ENCODE measurements at regions not wholly inside any gene's neighbourhood (a gene's known extent, or its start where the extent isn't known, plus 50 kb on each side); places are given as distances from the start of the nearest gene placed in this dataset.
A peak's percentile ranks its signal among the peaks of the same experiment; 100 is the strongest.

DNA sequence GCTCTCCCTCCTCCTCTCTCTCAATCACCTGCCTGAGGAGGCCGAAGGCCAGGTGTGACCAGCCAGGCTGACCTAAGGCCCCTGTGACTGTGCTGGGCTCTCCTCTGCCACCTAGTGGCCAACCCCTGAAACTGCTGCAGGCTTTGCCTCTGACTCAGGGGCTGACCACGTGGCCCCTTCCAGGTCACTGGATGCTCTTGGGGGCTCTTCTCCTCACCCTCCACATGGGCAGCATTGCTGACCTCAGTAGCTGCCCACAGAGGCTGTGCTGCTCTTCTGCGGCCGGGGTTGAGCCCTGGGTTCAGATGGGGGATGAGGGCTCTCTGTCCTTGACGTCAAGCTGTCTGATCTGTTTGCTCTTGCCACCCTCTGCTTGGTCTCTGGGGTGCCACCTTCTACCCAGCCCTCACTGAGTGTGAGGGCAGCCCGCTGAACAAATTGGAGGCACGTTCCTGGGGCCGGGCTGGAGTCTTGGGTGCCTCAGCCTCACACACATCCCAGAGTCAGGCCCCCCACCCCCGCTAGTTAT, 122.7 kb downstream of the TWIST2 start (continued):
- TF ChIP-seq RELA (CRISPR knock-in tag; IDR thresholded peaks at IDR 0.05) (no peak), ZNF768 (CRISPR knock-in tag; IDR thresholded peaks at IDR 0.05) (peak; percentile 53; the same call in 1 of the 2 replicates), GPN1 (CRISPR knock-in tag; IDR thresholded peaks at IDR 0.05; ENCODE audit: borderline replicate concordance) (no peak), MAFF (IDR thresholded peaks at IDR 0.05; ENCODE audit: low read depth, low read length) (no peak), ZBTB21 (CRISPR knock-in tag; IDR thresholded peaks at IDR 0.05) (no peak; the same call in 1 of the 2 replicates), RFXAP (CRISPR knock-in tag; IDR thresholded peaks at IDR 0.05; ENCODE audit: borderline replicate concordance) (no peak), ZNF431 (CRISPR knock-in tag; IDR thresholded peaks at IDR 0.05; ENCODE audit: borderline replicate concordance, low read depth) (no peak), ZNF354B (CRISPR knock-in tag; IDR thresholded peaks at IDR 0.05) (no peak), CBX2 (IDR thresholded peaks at IDR 0.05; ENCODE audit: low read depth, low read length) (no peak), CBX2 (CRISPR knock-in tag; IDR thresholded peaks at IDR 0.05; ENCODE audit: low read depth) (no peak), EP300 (IDR thresholded peaks at IDR 0.05; ENCODE audit: low read depth in 2 of 2, low read length in 2 of 2) (no peak), EP300 (CRISPR knock-in tag; IDR thresholded peaks at IDR 0.05; ENCODE audit: borderline replicate concordance) (no peak), FOSL2 (CRISPR knock-in tag; IDR thresholded peaks at IDR 0.05) (peak; percentile 80)
- TF ChIP-seq, protein P1, sequence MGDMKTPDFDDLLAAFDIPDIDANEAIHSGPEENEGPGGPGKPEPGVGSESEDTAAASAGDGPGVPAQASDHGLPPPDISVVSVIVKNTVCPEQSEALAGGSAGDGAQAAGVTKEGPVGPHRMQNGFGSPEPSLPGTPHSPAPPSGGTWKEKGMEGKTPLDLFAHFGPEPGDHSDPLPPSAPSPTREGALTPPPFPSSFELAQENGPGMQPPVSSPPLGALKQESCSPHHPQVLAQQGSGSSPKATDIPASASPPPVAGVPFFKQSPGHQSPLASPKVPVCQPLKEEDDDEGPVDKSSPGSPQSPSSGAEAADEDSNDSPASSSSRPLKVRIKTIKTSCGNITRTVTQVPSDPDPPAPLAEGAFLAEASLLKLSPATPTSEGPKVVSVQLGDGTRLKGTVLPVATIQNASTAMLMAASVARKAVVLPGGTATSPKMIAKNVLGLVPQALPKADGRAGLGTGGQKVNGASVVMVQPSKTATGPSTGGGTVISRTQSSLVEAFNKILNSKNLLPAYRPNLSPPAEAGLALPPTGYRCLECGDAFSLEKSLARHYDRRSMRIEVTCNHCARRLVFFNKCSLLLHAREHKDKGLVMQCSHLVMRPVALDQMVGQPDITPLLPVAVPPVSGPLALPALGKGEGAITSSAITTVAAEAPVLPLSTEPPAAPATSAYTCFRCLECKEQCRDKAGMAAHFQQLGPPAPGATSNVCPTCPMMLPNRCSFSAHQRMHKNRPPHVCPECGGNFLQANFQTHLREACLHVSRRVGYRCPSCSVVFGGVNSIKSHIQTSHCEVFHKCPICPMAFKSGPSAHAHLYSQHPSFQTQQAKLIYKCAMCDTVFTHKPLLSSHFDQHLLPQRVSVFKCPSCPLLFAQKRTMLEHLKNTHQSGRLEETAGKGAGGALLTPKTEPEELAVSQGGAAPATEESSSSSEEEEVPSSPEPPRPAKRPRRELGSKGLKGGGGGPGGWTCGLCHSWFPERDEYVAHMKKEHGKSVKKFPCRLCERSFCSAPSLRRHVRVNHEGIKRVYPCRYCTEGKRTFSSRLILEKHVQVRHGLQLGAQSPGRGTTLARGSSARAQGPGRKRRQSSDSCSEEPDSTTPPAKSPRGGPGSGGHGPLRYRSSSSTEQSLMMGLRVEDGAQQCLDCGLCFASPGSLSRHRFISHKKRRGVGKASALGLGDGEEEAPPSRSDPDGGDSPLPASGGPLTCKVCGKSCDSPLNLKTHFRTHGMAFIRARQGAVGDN (CRISPR knock-in tag; IDR thresholded peaks at IDR 0.05): peak; percentile 52
- TF ChIP-seq, protein P2, sequence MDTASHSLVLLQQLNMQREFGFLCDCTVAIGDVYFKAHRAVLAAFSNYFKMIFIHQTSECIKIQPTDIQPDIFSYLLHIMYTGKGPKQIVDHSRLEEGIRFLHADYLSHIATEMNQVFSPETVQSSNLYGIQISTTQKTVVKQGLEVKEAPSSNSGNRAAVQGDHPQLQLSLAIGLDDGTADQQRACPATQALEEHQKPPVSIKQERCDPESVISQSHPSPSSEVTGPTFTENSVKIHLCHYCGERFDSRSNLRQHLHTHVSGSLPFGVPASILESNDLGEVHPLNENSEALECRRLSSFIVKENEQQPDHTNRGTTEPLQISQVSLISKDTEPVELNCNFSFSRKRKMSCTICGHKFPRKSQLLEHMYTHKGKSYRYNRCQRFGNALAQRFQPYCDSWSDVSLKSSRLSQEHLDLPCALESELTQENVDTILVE (CRISPR knock-in tag; IDR thresholded peaks at IDR 0.05): 0 out of 2 replicates have a peak, but pooled peaks have one; percentile 34
- TF ChIP-seq, protein P3, sequence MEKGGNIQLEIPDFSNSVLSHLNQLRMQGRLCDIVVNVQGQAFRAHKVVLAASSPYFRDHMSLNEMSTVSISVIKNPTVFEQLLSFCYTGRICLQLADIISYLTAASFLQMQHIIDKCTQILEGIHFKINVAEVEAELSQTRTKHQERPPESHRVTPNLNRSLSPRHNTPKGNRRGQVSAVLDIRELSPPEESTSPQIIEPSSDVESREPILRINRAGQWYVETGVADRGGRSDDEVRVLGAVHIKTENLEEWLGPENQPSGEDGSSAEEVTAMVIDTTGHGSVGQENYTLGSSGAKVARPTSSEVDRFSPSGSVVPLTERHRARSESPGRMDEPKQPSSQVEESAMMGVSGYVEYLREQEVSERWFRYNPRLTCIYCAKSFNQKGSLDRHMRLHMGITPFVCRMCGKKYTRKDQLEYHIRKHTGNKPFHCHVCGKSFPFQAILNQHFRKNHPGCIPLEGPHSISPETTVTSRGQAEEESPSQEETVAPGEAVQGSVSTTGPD (CRISPR knock-in tag; IDR thresholded peaks at IDR 0.05): no peak
- TF ChIP-seq, protein P4, sequence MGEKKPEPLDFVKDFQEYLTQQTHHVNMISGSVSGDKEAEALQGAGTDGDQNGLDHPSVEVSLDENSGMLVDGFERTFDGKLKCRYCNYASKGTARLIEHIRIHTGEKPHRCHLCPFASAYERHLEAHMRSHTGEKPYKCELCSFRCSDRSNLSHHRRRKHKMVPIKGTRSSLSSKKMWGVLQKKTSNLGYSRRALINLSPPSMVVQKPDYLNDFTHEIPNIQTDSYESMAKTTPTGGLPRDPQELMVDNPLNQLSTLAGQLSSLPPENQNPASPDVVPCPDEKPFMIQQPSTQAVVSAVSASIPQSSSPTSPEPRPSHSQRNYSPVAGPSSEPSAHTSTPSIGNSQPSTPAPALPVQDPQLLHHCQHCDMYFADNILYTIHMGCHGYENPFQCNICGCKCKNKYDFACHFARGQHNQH (CRISPR knock-in tag; IDR thresholded peaks at IDR 0.05): peak; percentile 35; the same call in 1 of the 2 replicates
- TF ChIP-seq, protein P5, sequence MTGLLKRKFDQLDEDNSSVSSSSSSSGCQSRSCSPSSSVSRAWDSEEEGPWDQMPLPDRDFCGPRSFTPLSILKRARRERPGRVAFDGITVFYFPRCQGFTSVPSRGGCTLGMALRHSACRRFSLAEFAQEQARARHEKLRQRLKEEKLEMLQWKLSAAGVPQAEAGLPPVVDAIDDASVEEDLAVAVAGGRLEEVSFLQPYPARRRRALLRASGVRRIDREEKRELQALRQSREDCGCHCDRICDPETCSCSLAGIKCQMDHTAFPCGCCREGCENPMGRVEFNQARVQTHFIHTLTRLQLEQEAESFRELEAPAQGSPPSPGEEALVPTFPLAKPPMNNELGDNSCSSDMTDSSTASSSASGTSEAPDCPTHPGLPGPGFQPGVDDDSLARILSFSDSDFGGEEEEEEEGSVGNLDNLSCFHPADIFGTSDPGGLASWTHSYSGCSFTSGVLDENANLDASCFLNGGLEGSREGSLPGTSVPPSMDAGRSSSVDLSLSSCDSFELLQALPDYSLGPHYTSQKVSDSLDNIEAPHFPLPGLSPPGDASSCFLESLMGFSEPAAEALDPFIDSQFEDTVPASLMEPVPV (CRISPR knock-in tag; IDR thresholded peaks at IDR 0.05): no peak
- TF ChIP-seq, protein P6, sequence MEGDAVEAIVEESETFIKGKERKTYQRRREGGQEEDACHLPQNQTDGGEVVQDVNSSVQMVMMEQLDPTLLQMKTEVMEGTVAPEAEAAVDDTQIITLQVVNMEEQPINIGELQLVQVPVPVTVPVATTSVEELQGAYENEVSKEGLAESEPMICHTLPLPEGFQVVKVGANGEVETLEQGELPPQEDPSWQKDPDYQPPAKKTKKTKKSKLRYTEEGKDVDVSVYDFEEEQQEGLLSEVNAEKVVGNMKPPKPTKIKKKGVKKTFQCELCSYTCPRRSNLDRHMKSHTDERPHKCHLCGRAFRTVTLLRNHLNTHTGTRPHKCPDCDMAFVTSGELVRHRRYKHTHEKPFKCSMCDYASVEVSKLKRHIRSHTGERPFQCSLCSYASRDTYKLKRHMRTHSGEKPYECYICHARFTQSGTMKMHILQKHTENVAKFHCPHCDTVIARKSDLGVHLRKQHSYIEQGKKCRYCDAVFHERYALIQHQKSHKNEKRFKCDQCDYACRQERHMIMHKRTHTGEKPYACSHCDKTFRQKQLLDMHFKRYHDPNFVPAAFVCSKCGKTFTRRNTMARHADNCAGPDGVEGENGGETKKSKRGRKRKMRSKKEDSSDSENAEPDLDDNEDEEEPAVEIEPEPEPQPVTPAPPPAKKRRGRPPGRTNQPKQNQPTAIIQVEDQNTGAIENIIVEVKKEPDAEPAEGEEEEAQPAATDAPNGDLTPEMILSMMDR (CRISPR knock-in tag; IDR thresholded peaks at IDR 0.05): peak; percentile 98
